Occipital lobe (tissue), 1 donor: ENCODE measurements at regions not wholly inside any gene's neighbourhood (a gene's known extent, or its start where the extent isn't known, plus 50 kb on each side); places are given as distances from the start of the nearest gene placed in this dataset.

ENCODE experiments used
- DNase-seq: peaks from one replicate; lab custom pipeline; 2025; lab: John Stamatoyannopoulos, UW

GRCh38 chr2:107306881-107307280 is 420.9 kb upstream of the ST6GAL2 start:
- no peak for DNase-seq

- no peak for DNase-seq
Measured at GRCh38 chr2:107308835-107309234, 422.9 kb upstream of the ST6GAL2 start.

GRCh38 chr2:107312240-107312639 is 426.3 kb upstream of the ST6GAL2 start:
- DNase-seq = no peak

DNA sequence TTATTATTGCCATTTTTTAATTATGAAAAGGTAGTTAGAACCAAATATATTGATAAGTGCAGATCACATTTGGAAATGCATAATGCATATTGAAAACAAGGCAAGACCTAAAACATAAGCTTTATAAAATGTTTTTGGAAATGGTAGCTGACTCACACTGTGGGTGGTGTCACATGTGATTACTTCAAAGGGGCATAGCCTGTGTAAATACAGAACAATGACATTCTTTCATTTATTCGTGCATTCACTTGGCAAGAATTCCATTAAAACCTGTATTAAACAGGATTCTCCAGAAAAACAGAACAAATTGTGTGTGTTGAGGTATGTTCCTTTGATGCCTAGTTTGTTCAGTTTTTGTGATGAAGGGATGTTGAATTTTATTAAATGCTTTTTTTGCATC is 427.3 kb upstream of the ST6GAL2 start:
- no peak for DNase-seq

DNA sequence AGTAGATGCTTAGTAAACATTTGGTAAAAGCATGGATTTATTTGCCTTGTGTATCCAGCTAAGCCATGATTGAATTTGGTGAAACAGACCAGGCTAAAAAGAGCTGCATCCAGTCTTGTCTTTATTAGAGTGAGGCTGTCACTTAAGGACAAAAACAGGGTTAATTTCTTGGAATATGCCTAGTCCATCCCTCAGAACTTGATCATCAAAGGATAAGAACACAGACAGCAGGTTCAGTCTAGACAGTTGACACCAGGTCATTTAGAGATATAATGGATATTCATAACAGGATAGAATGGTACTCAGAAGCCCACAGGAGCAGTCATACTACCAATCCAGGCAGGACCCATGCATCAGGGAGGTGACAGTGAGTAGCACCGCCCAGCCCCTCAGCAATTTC is 434.9 kb upstream of the ST6GAL2 start:
- DNase-seq = no peak

DNA sequence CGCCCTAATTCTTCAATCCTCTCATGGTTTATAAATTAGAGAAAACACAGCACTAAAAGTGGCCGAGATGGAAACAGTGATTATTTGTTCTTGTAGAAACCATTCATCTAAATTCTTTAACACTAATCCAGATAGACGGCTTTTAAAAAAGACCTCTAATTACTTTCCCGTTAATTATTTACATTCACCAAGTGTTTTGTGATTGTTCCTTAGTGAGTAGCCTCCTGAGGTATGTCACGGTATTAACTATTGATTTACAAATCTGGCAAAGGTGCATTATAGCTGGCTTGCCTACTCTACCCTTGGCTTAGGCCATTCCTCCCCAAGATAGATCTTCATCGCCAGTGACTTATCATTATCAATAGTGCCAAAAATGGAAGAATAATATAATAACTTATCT is 436.4 kb upstream of the ST6GAL2 start:
- DNase-seq = no peak

GRCh38 chr2:107323946-107324565 is 438.1 kb upstream of the ST6GAL2 start:
- DNase-seq = no peak

DNA sequence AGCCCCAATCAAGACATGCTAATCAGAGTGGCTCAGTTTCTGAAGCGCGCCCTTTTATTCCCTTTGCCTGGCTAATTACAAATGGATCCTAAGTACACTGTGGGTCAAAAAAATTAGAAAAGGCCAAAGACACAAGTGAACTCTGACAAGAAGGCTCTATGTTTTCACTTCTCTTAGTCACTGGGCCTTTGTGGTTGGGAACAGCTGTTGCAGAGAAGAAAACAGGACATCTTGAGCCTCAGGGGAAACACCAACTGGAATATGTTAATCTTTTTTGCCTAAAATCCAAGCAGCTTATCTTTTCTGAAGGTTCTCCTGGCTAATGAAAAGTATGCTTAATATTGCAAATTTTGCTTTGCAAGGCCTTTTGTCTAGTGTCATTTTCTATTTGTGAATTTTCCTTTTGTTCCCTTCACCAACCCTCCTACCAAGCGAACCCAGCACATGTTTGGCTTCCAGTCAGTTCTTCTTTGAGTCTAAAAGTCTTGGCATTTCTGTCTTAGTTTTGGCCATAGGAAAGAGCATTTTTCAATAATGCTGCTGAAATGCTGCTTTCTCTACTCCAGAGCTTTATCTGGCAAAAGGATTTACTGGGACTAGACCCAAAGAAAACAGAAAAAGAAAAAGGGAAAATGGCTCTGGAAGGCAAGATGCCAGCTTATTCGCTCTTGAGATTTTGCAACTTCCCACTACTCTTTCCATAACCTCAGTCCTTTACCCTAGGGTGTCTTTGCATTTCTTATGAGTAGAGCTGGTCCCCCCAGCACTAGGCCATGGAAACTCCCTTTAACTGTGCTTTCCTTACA is 440.2 kb upstream of the ST6GAL2 start:
- DNase-seq = no peak

DNA sequence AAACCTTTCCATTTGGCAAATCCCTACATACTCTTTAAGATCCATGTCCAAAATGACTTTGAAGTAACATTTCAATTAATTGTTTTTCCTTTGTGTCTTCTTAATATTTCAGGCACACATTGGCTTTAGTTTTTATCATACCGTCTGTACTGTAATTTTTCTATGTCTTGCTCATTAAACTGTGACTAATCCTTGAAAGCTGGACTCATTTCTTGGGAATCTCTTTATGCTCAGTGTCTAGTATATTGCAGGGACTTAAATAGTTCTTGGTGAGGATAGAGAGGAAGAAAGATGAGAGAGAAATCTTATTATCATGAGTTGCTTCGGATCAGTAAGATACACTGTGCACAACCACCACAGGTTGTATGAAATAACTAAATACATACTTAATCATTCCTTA is 448.3 kb upstream of the ST6GAL2 start:
- no peak for DNase-seq

- DNase-seq = no peak
Measured at GRCh38 chr2:107336526-107336925, 450.6 kb upstream of the ST6GAL2 start.

DNA sequence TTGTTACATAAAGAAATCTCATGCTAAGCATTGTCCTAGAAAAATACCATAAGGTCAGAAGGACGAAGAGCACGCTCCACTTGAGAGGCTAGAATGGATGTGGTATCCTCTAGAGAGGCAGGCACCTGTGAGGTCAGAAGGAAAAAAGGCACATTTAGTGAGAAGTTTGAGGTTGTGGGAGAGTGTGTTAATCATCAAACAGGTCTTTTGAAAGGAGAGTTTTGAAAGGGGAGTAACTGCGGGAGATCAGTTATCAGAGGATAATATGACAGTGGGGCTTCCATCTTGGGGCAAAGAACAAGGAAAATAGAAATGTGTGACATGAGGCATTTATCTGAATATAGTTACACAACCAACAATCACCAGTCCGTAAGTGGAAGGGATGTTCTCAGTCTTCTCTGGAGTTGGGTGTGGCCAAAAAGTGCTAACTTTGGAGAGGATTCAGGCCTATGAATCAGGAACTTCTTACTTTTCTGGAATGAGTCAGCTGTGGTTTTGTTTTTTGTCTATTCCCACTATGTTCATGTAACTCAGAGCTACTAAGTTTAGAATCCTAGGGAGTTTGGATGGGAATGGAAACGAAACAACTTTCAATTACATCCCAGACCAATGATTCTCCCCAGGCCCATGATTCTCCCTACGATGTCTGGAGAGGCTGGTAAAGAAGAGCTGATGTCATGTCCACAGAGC is 451.4 kb upstream of the ST6GAL2 start:
- no peak for DNase-seq

GRCh38 chr2:107338059-107338458 is 452.1 kb upstream of the ST6GAL2 start:
- no peak for DNase-seq

DNA sequence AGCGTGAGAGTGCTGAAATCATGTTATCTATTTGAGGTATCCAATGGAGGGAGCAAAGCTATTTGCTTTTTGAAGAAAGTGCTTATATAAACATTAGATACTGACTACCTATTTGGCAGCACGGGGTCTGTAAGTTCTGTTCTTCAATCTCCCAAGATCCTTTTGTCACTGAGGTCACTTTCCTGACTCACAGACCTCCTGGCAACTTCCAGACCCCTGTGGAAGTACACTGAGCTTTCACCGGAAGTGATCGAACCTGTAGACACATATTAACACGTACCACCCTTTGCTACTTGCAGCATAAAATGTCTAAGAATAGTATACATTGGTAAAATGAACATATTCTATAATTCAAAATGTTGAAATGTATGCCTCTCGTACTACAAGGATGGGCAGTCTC is 452.6 kb upstream of the ST6GAL2 start:
- DNase-seq = no peak

DNA sequence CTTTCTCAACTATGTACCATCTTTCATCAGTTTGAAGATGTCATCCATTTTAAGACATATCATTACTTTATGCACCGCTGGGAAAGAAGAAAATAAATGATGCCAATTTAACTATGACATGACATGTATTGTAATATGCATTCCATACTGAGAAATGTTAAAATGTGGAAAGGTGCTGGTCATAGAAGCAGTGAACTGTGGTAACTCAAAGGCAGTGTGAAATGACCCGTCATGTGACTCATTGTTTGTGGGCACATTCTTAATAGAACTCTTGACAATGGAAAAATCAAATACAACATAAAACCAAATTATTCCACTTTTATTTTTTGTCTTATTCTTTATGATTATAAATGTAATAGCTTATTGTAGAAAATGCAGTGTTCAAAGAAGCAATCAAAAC is 455.0 kb upstream of the ST6GAL2 start:
- DNase-seq = no peak

DNA sequence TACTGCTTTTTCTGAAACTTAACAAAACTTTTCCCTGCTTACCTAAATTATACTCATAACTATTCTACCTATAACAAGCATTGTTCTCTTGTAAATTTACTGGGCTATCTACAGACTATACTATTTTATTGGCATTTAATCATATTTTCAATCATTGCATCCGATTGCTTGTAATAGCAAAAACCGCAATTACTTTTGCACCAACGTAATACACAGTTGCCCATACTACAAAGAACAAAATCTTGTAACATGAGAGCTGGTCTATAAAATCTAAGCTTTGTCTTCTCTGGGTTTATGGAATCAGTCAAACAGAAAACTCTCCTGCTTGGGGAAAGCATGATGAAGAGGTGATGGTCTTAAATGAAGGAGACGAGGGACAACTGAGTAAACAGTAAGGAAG is 463.4 kb upstream of the ST6GAL2 start:
- DNase-seq = no peak

DNA sequence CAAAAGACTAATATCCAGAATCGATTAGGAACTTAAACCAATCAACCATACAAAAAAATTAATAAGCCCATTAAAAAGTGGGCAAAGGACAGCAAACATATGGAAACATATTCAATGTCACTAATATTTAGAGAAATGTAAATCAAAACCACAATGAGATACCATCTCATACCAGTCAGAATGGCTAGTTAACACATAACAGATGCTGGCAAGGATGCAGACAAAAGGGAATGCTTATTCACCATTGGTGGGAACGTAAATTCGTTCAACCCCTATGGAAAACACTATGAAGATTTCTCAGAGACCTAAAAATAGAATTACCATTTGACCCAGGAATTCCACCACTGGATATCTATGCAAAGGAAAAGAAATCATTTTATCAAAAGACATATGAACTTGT is 468.2 kb upstream of the ST6GAL2 start:
- DNase-seq = no peak

DNA sequence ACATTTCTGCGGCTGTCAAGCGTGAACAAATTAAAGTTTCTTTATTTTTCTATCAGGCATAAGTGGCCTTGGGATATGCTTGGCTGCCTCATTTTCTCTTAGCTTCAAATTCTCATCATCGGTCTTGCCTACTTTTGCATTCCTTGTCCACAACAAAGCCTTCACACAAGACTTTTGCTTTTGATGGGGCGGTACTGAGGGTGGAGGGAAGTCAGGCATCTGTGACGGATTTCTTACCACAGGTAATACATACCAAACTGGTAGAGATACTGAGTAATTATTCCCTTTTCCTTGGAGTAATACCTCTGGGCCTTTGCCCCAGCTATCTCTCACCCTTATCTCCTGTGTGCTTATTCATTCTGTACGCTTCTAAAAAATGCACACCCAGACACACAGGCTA is 468.3 kb upstream of the RGPD4 start:
- no peak for DNase-seq

DNA sequence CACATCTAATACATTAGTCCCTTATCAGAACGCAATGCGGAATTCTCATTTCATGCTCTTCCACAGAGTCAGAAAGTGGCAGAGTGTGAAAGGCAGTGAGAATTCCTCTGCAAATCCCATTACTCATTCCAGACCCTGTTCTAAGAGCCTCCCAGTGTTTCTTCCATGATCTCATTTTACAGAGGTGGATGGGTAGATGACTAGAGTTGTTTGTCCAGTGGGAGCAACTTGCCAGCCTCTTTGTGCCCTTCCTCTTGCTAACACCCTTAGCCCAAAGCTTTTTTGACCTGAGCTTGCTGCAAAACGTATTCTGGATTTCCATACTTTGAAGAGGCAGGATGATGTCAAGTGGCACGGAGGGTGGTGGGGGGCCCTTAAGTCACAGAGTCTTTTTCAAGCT is 467.7 kb upstream of the RGPD4 start:
- DNase-seq = no peak

DNA sequence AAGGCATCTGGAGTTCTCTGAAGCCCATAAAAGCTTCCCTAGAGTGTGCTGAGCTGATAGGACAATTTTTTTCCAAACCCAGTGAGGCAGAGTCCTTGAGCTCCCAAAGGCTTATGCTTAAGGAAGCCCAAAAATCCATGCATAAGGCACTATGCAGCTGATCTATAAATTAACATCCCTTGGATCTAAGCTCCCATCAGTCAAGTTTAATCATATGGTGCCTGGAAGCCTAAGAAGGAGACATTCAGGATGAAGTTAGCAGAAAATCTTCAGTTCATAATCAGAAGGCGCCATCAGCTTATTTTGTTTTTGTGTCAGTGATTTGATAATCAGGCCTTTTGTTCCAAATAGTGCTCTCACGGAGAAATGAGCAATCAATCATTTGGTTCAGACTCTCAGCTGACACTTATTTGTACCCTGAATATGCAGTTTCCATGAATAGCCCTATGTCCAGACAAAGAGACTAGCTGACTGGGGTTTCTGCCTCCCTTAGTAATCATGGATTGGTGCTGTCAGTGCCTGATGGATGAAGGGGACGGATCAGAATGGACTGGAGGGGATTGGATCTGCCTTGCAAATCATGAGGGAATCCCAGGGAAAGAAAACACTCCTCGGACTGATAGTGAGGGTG is 464.8 kb upstream of the RGPD4 start:
- DNase-seq = no peak

DNA sequence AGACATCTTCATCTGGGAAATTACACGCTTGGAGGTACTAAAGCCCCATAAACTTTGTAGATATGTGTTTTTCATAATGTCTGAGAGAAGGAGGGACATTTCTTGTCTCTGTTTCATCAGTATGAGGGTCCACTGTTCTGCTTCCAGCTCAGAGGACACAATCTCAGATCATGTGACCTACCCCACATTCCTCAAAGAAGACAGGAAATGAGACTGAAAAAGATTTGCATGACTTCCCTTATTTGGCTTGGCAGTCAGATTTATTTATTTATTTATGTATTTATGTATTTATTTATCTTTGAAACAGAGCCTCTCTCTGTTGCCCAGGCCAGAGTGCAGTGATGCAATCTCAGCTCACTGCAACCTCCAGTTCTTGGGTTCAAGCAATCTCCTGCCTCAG is 463.7 kb upstream of the RGPD4 start:
- DNase-seq = no peak

GRCh38 chr2:107363806-107364205 is 462.9 kb upstream of the RGPD4 start:
- no peak for DNase-seq

DNA sequence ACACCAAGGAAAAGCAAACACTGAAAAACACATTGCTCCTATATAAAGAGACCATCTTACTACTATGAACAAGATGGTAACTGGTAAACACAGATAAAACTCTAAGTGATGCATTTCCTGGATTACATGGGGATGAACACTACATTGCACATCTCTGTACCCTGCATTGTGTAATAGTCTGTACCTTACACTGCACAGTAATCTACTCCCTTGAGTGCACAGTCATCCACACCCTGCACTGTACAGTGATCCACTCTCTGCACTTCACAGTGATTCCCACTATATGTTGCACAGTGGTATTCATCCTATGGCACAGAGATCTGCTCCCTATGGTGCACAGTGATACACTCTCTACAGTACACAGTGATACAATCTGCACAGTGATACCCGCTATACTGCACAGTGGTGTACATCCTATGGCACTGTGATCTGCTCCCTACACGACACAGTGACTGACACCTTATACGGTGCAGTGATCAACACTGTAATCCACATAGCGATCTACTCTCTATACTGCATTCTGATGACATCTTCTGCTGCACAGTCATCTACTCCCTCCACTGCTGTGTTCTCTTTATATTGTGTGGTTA is 462.2 kb upstream of the RGPD4 start:
- no peak for DNase-seq
